Psoas muscle (tissue), 7 donors: ENCODE measurements at regions not wholly inside any gene's neighbourhood (a gene's known extent, or its start where the extent isn't known, plus 50 kb on each side); places are given as distances from the start of the nearest gene placed in this dataset.

Experiments used
- ATAC-seq, 4 donors: fragments of 200-7000 bp; cut with Tn5 transposase; one replicate each; pipeline ENCODE4 v1.9.1; 2020; ENCODE audit warnings: moderate library complexity in 3 of 4, mild to moderate bottlenecking in 2 of 4
- DNase-seq, 2 donors: peaks; one replicate each; pipeline ENCODE4 v3.0.0-alpha.2; 2020
- H3K27ac ChIP-seq: fragments of 200-600 bp; one replicate; pipeline ENCODE4 v1.8.0; 2022
- H3K27me3 ChIP-seq, 3 donors: fragments of 200-600 bp in 1 of 3; one replicate each; pipeline versions ENCODE4 v1.6.1 to v1.8.0; 2013 to 2022; ENCODE audit warnings: low read length in 2 of 3, mild to moderate bottlenecking in 2 of 3, moderate library complexity in 1 of 3; ENCODE audit not compliant: insufficient read depth in 3 of 3
- H3K36me3 ChIP-seq, 2 donors: fragments of 200-600 bp in 1 of 2; one replicate each; pipeline versions ENCODE4 v1.6.1 to v1.8.0; 2013 to 2022; ENCODE audit warnings: low read depth in 1 of 2, mild to moderate bottlenecking in 1 of 2, moderate library complexity in 1 of 2; ENCODE audit not compliant: insufficient read depth in 1 of 2
- H3K4me1 ChIP-seq: fragments of 200-600 bp; one replicate; pipeline ENCODE4 v1.8.0; 2022
- H3K4me3 ChIP-seq: fragments of 200-600 bp; one replicate; pipeline ENCODE4 v1.8.0; 2022; ENCODE audit warnings: mild to moderate bottlenecking
- H3K9me3 ChIP-seq: fragments of 200-600 bp; one replicate; pipeline ENCODE4 v1.8.0; 2022
- WGBS, 3 donors: extraction: QIAGEN DNeasy Blood & Tissue Kit; methylation state at CpG; one replicate each; pipeline versions ENCODE4 v1.1.6 to v1.1.7; 2013; 5-methylcytosine and 5-hydroxymethylcytosine counted together
- intact Hi-C, 2 donors: fragments of 100-400 bp; cut with DNase I; formaldehyde crosslinking; loops; one replicate each; pipeline versions ENCODE4 v1.11.0 to v1.14.2; 2022
- TF ChIP-seq, protein P1 (sequence below): fragments of 200-600 bp; IDR thresholded peaks from one replicate; pipeline ENCODE4 v1.8.0; 2022; ENCODE audit warnings: antibody characterized with exemption
- donor health status: healthy with polysubstance abuse.
- donor health status: DM: no; HTN: no; CAD: no; lungs with moderate emphysema.
- donor health status: Bipolar disorder and iron deficiency.
- donor health status: healthy.
- donor health status: DM: yes; HTN: yes; CAD: no.
- donor health status: DM: no; HTN: no; CAD: no.
- donor health status: DM: yes; HTN: yes; CAD: no.

DNA sequence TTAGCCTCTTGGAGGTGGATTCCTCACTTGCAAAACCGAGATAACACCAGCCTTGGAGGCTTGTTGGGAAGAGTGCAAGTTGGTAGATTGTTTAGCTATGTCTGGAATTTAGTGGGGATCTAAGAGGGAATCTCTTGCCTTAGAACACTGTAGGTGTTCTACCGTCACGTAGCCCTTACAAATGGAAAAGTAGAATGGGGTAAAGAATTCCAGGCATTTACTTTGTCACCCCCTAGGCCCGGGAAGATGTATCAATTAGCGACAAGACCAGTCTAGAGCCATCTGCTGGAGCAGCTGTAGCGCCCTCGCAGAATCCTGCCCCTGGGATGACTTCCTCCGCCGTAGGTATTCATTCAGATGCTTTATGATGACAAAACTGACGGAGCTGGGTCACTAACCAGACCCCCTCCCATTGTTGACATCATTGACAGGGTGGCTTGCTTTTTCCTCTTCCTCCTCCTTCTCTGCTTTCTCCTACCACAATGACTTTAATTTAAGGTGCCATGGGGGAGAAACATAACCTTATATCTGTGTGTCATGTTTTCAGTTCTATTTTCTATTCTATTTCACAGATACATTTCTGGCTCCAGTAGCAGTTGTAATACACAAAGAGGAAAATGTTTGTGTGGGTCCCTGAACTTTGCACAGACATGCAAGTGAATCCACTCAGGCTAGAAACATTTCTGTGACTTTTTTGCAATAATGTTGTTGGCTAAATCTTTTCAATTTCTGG, 262.6 kb upstream of the LYZL1 start:
- DNase-seq (no peak), ATAC-seq (no peak)
- intact Hi-C loops = no loop called here
- Histone ChIP-seq H3K27ac (no peak overlapping the region), H3K9me3 (no peaks in the 10 kb centered on the region), H3K36me3 (no peaks in the 10 kb centered on the region), H3K4me3 (no peak overlapping the region), H3K27me3 (no peaks in the 10 kb centered on the region), H3K4me1 (no peaks in the 10 kb centered on the region)
- 80 to 91% (median 81%) methylated on average over 10 of the region's 10 CpGs for WGBS, 3 donors
- TF ChIP-seq, protein P1, sequence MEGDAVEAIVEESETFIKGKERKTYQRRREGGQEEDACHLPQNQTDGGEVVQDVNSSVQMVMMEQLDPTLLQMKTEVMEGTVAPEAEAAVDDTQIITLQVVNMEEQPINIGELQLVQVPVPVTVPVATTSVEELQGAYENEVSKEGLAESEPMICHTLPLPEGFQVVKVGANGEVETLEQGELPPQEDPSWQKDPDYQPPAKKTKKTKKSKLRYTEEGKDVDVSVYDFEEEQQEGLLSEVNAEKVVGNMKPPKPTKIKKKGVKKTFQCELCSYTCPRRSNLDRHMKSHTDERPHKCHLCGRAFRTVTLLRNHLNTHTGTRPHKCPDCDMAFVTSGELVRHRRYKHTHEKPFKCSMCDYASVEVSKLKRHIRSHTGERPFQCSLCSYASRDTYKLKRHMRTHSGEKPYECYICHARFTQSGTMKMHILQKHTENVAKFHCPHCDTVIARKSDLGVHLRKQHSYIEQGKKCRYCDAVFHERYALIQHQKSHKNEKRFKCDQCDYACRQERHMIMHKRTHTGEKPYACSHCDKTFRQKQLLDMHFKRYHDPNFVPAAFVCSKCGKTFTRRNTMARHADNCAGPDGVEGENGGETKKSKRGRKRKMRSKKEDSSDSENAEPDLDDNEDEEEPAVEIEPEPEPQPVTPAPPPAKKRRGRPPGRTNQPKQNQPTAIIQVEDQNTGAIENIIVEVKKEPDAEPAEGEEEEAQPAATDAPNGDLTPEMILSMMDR = no peak

DNA sequence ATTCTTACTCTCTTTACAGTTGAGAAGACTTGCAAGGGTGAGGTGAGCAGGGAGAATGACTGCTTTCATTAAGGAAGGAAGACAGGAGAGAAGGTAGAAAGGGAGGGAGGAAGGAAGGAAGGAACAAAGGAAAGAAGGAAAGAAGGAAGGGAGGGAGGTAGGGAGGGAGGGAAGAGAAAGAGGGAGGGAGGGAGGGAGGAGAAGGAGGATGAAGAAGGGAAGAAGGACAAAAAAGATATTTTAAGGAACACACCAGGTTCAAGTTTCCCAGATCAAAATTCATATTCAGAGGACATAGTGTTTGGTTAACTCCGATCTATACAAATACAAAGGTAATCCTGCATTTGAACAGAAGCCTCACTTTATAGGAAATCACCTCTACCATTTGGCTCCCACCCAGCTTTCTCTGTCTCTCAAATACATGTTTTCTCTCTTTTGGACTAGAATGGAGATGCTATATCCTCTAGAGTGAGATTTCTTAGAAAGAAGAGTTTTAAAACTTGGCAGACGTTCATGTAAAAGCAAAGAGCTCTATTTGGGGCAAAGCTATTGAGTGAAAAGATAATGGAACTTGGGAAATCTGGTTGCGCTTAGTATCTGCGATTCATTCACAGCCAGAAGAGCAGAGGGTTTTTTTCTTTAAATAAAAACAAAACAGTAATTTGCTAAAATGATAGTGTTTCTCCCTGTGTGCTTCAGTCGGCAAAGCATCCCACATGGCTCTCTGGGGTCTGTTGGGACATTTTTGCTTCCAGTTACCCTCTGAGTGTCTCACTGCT, 261.9 kb upstream of the LYZL1 start:
- TF ChIP-seq, protein P1 = no peak
- Histone ChIP-seq H3K27me3 (no peaks in the 10 kb centered on the region), H3K27ac (no peak overlapping the region), H3K9me3 (no peaks in the 10 kb centered on the region), H3K36me3 (no peaks in the 10 kb centered on the region), H3K4me1 (no peaks in the 10 kb centered on the region), H3K4me3 (no peak overlapping the region)
- intact Hi-C loops = no loop called here
- 75 to 81% (median 80%) methylated on average over 5 of the region's 5 CpGs for WGBS, 3 donors
- DNase-seq = no peak
- ATAC-seq = no peak

DNA sequence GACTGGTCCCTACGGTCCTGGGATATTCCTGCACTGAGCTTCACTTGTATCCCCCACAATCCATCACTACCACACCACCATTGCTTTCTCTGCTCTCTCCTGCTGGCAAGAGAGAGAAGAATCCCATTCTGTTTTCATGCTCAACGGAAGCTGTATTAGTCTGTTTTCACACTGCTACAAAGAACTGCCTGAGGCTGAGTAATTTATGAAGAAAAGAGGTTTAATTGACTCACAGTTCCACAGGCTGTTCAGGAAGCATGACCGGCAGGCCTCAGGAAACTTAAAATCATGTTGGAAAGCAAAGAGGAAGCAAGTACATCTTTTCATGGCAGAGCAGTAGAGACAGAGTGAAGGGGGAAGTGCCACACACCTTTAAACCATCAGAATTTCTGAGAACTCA, 260.4 kb upstream of the LYZL1 start:
- Histone ChIP-seq H3K27me3 (no peaks in the 10 kb centered on the region), H3K4me3 (no peak overlapping the region), H3K36me3 (no peaks in the 10 kb centered on the region), H3K4me1 (no peaks in the 10 kb centered on the region), H3K27ac (no peak overlapping the region), H3K9me3 (no peaks in the 10 kb centered on the region)
- 47 to 67% (median 62%) methylated on average over 3 of the region's 3 CpGs for WGBS, 3 donors
- ATAC-seq (no peak), DNase-seq (no peak)
- TF ChIP-seq, protein P1 = no peak
- intact Hi-C loops = no loop called here

DNA sequence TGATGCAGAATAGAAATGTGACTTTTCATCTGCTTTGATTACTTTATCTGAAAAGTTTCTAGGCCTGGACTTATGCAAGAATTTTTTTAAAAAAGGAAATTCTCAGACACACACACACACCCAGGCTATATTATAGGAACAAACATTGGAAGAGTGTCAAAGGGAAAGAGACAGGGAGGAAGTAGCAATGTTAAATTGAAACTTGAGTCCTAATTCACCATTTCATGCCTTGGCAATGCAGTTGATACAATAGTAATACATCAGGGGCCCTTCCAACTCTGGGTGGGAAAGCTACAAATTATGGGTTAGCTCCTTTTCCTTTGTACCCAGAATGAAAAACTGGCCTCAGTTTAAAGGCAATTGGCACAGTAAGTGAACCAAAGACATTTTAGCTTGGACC, 258.0 kb upstream of the LYZL1 start:
- Histone ChIP-seq H3K36me3 (no peaks in the 10 kb centered on the region), H3K27me3 (no peaks in the 10 kb centered on the region), H3K9me3 (no peaks in the 10 kb centered on the region), H3K4me3 (no peak overlapping the region), H3K4me1 (no peaks in the 10 kb centered on the region), H3K27ac (no peak overlapping the region)
- TF ChIP-seq, protein P1 = no peak
- DNase-seq = no peak
- intact Hi-C loops = no loop called here
- no peak for ATAC-seq
